ENCODE measurements at regions not wholly inside any gene's neighbourhood (a gene's known extent, or its start where the extent isn't known, plus 50 kb on each side); places are given as distances from the start of the nearest gene placed in this dataset.

DNA sequence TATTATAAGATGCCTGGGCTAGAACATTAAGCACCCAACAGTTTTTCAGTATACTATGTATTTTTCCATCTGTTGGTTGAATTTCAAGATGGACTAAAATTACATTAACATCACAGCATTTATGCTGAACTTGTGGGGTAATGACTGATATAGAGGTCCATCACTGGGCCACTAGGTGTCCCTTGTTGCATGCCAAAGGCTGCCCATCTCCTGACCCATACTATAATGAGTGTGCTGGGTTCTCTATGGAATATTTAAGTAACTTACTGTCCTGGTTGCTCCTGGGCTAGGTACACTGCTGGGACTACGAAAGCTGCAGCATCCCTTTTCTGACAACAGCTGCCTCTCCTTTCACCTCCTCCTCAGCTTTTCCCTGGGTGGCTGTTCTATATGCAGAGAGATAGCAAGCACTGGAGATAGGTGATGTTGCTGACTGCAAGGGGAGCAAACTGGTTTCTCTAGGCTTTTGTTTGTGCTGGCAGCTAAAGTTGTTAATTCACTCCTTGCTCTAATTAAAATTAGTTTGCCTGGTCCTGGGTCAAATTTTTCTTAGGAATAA lies 138.6 kb upstream of the TRHDE start:
- no peaks in the 10 kb centered on the region for H3K27me3 Mint-ChIP-seq
- no peak overlapping the region for H3K4me3 Mint-ChIP-seq
- H3K36me3 Mint-ChIP-seq: no peaks in the 10 kb centered on the region
- DNase-seq (no peak), ATAC-seq (ENCODE audit: low read depth) (no peak)
- no peaks in the 10 kb centered on the region for H3K4me1 Mint-ChIP-seq
- POLR2A ChIA-PET: no interaction called here
- H3K9me3 Mint-ChIP-seq: no peaks in the 10 kb centered on the region
- no peak overlapping the region for H3K27ac Mint-ChIP-seq

DNA sequence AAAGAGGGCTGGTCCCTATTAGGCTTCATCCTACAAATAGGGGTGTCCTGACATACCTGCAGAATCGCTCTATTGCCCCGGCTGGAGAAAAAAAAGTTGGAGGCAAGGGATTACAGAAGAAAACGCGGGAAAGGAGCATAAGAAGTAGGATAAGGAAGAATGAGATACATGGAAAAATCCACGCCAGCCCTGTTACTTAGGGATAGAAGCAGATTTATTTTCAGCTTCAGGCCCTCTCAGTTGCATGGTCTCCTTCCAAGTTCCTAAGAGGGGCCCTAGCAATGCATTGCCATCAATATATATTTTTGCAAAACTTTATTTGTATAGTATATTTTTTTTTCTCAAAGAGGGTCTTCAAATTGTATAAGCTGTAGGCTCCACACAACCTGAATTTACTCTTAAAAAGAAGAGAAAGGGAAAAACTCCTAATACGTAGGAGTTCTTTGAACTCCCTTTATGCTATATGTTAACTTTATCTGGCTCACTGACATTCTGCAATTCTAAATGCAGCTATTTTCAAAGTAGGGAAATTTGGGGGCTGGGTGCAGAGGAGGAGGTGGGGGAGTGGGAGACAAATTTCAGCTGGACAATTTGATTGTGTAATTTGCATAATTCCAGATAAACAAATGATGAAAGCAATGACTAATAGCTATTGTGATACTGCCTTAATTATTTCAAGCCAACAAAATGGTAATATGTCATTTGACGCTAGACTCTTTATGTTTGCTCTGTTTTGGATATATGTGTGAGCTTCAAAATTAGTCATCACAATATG lies 137.7 kb upstream of the TRHDE start:
- POLR2A ChIA-PET: no interaction called here

DNA sequence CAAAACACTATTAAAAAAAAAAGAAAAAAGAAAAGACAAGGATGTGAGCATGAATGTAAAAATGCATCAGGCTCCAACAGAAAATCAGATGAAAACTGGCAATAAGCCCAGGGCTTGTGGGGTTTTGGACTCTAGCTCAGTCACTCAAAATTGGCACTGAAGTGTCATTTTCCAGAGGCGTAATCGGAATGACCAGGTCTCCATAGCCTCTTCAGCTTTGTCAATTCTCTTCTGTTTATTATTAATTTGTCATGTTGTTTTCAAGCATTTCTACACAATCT lies 137.2 kb upstream of the TRHDE start:
- no peak for DNase-seq
- H3K27ac Mint-ChIP-seq: no peak overlapping the region
- no peak for ATAC-seq (ENCODE audit: low read depth)
- no peaks in the 10 kb centered on the region for H3K9me3 Mint-ChIP-seq
- H3K27me3 Mint-ChIP-seq: no peaks in the 10 kb centered on the region
- H3K4me3 Mint-ChIP-seq: no peak overlapping the region
- POLR2A ChIA-PET: no interaction called here
- H3K4me1 Mint-ChIP-seq: no peaks in the 10 kb centered on the region
- no peaks in the 10 kb centered on the region for H3K36me3 Mint-ChIP-seq

More for the DNA sequence above, 137.7 kb upstream of the TRHDE start:
- Mint-ChIP-seq H3K27ac (no peak overlapping the region), H3K27me3 (no peaks in the 10 kb centered on the region), H3K4me3 (no peak overlapping the region), H3K36me3 (no peaks in the 10 kb centered on the region), H3K4me1 (no peaks in the 10 kb centered on the region), H3K9me3 (no peaks in the 10 kb centered on the region)
- no peak for ATAC-seq (ENCODE audit: low read depth)
- no peak for DNase-seq

DNA sequence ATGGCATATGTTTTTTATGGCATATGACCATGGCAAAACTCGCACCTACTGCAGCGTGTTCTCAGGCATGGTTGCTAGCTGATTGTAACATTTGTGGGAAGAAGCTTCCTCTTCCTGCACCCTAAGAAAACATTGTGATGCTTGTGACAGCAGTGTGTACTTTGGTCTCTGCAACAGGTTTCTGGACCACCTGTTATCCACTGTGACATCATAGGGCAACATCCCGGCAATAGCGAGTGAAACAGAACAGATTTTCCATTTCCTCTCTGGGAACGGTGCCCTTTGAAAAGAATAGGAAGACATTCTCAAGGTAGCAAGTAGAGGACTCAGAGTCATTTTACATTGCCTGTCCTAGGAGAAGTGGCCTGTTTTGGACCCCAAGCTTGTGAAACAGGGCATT lies 135.4 kb upstream of the TRHDE start:
- Mint-ChIP-seq H3K27ac (no peak overlapping the region), H3K36me3 (no peaks in the 10 kb centered on the region)
- POLR2A ChIA-PET: no interaction called here

DNA sequence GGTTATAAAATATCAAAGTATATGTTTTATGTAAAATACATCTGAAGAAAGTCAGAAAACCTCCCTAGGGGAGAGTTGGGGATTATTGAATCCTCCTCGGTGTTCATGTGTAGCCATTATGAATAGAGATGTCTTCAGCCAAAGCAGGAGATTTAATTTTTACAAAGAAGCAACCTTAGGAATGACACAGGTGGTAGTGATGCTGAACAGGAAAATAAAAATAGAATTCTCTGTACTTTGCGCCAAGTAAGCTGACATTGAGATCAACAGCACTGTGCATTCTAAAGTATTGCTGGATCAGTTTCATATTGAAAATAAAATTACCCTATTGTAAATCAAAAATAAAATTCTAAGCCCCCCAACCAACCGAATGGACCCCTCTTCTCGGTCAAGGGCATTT lies 132.8 kb upstream of the TRHDE start:
- Mint-ChIP-seq H3K36me3 (no peaks in the 10 kb centered on the region), H3K4me3 (no peak overlapping the region), H3K4me1 (no peaks in the 10 kb centered on the region), H3K9me3 (no peaks in the 10 kb centered on the region), H3K27me3 (no peaks in the 10 kb centered on the region), H3K27ac (no peak overlapping the region)
- POLR2A ChIA-PET: no interaction called here
- ATAC-seq (ENCODE audit: low read depth) (no peak), DNase-seq (no peak)

More for the DNA sequence above, 135.4 kb upstream of the TRHDE start:
- Mint-ChIP-seq H3K4me1 (no peaks in the 10 kb centered on the region), H3K4me3 (no peak overlapping the region), H3K27me3 (no peaks in the 10 kb centered on the region), H3K9me3 (no peaks in the 10 kb centered on the region)
- DNase-seq (no peak), ATAC-seq (ENCODE audit: low read depth) (no peak)

DNA sequence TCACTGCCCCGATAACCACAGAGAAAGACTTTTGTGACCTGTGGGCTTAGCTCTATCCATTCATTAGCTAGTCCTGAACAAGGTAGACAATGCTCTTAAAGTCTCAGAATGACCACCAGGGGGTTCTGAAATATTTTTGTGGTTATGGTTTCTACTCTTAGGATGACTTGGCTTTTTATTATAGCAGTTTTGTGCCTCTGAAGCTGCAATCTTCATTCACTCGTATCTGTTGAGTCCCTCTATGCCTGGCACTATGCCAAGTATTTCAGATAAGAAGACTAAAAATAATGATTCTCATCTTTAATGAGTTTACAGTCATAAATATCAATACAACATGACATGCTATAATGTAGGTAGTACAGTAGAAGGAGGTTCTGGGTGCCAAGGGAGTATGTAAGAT lies 130.8 kb upstream of the TRHDE start:
- DNase-seq: no peak
- no peak for ATAC-seq (ENCODE audit: low read depth)
- Mint-ChIP-seq H3K9me3 (no peaks in the 10 kb centered on the region), H3K4me1 (no peaks in the 10 kb centered on the region), H3K4me3 (no peak overlapping the region), H3K27me3 (no peaks in the 10 kb centered on the region), H3K36me3 (no peaks in the 10 kb centered on the region), H3K27ac (no peak overlapping the region)
- POLR2A ChIA-PET: no interaction called here

DNA sequence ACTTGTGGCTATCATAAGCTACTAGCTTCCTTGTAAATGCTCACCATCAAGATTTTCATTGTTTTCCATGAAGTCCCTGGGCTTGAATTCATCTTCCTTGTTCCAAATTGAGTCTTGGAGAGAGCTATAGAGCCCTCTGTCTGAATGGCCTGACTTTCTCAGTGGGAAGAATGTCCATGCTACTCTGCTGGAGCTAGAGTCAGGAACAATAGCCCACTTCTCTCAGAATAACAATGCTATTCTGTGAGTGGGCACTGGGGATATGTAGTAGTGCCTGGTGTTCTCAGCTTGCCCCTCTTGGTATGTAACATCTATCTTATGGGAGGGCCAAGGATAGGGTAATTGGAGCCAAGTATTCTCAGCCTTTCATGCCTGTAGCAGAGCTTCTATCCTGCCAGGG lies 127.6 kb upstream of the TRHDE start:
- Mint-ChIP-seq H3K27ac (no peak overlapping the region), H3K9me3 (no peaks in the 10 kb centered on the region), H3K27me3 (no peaks in the 10 kb centered on the region), H3K36me3 (no peaks in the 10 kb centered on the region), H3K4me3 (no peak overlapping the region), H3K4me1 (no peaks in the 10 kb centered on the region)
- DNase-seq (no peak), ATAC-seq (ENCODE audit: low read depth) (no peak)
- POLR2A ChIA-PET: no interaction called here

DNA sequence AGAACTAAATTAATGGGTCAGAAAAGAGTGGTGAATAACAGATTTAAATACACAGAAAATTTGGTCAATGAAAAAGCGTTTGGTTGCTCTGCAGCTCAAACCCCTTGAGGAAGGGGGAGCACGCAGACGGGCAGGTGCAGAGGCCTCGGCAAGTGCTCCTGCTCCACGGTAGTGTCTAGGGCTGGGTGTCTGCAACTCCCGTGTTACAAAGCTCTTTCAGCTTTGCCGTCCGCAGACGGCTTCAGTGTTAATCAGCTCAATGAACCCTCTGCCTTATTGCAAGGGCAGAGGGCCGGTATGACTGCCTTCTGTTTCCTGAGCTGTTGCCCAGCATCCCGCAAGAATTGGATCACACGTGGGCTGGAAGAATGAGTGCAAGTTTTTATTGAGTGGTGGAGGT lies 125.7 kb upstream of the TRHDE start:
- no peaks in the 10 kb centered on the region for H3K9me3 Mint-ChIP-seq
- H3K4me3 Mint-ChIP-seq: no peak overlapping the region
- H3K27ac Mint-ChIP-seq: no peak overlapping the region
- ATAC-seq (ENCODE audit: low read depth): no peak
- POLR2A ChIA-PET: no interaction called here
- no peaks in the 10 kb centered on the region for H3K4me1 Mint-ChIP-seq
- no peak for DNase-seq
- no peaks in the 10 kb centered on the region for H3K27me3 Mint-ChIP-seq
- H3K36me3 Mint-ChIP-seq: no peaks in the 10 kb centered on the region

DNA sequence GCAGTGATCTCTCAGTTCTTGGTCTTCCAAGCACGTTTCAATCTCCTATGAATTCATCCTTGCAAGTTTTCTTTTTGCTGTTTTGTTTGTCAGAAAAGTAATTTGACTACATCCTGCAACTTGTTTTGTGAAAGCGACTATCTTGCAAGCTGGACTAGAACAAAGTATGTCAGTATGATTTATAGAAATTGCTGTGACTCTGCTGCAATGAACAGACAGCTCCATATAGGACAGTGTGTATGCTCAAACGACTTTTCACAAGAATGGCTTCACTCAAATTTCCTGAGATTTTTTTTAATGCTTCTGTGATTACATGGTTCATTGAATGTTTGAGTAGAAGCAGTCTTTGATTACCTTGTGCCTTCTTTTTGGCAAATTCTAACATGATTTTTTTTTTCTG lies 123.5 kb upstream of the TRHDE start:
- peaks cover 2% of the 10 kb centered on the region for H3K9me3 Mint-ChIP-seq
- H3K27me3 Mint-ChIP-seq: no peaks in the 10 kb centered on the region
- H3K4me3 Mint-ChIP-seq: no peak overlapping the region
- POLR2A ChIA-PET: no interaction called here
- H3K36me3 Mint-ChIP-seq: no peaks in the 10 kb centered on the region
- ATAC-seq (ENCODE audit: low read depth) (no peak), DNase-seq (no peak)
- no peaks in the 10 kb centered on the region for H3K4me1 Mint-ChIP-seq
- no peak overlapping the region for H3K27ac Mint-ChIP-seq

DNA sequence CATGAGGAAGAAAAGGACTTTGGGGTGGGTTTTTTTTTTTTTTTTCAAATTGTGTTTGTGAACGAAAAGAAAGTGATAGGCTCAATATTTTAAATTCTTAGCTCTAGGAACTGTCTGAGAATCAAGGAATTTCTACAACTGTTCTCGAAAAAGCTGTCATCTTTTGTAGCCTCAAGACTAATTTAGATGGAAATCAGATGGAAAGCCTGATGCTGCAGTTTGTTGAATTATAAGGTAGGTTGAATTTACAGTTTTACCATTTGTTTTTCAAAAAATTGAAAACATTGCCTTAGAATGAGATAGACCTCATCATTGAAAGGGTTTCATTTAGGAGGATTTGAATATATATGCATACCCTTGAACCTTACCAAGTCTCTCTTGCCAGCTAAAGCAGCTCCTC lies 109.3 kb upstream of the TRHDE start:
- no peak for DNase-seq
- no peaks in the 10 kb centered on the region for H3K4me1 Mint-ChIP-seq
- no peak overlapping the region for H3K27ac Mint-ChIP-seq
- no peaks in the 10 kb centered on the region for H3K36me3 Mint-ChIP-seq
- no peaks in the 10 kb centered on the region for H3K9me3 Mint-ChIP-seq
- H3K4me3 Mint-ChIP-seq: no peak overlapping the region
- no peak for ATAC-seq (ENCODE audit: low read depth)
- H3K27me3 Mint-ChIP-seq: no peaks in the 10 kb centered on the region
- POLR2A ChIA-PET: no interaction called here

DNA sequence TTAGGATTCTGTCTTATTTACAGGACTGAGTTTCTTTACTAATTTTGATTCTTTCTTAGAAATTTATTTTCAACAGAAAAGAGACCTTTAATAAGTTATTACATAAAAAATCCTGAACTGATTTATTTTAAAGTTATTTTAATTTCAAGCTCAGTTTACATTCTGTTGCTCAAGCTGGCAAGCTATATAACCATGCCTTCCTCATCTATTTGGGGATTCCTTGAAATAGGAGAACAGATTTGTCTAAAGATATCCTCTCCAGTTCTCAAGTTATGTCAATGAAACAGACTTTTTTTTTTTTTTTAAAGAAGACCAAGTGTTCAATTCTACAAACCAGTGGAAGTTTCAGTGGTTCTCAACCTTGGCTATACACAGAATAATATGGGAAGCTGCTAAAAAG lies 103.3 kb upstream of the TRHDE start:
- Mint-ChIP-seq H3K36me3 (no peaks in the 10 kb centered on the region), H3K27ac (no peak overlapping the region), H3K4me3 (no peak overlapping the region), H3K27me3 (no peaks in the 10 kb centered on the region), H3K4me1 (no peaks in the 10 kb centered on the region), H3K9me3 (no peaks in the 10 kb centered on the region)
- POLR2A ChIA-PET: interaction anchor here (0.7 kb wide), 1 partner anchor 564 kb away, joined by 5 read pairs; no protein-coding TSS in a partner anchor
- ATAC-seq (ENCODE audit: low read depth) (no peak), DNase-seq (no peak)

DNA sequence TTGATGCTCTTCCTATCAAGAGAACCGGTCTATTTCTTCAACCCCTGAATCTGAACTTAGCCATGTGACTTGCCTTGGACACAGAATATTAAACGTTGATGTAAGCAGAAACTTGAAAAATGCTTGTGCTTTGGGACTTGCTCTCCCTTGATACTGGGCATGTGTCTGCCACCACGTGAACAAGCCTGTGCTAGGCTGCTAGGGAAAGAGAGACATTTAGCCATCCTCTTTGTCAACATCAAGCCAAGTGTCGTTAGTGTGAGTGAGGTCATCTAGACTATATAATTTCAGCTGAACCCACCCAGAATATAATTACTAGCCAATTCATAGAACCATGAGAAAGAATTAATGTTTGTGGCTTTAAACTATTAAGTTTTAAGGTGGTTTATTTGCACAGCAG lies 98.2 kb upstream of the TRHDE start:
- POLR2A ChIA-PET: no interaction called here
- H3K4me3 Mint-ChIP-seq: no peak overlapping the region

DNA sequence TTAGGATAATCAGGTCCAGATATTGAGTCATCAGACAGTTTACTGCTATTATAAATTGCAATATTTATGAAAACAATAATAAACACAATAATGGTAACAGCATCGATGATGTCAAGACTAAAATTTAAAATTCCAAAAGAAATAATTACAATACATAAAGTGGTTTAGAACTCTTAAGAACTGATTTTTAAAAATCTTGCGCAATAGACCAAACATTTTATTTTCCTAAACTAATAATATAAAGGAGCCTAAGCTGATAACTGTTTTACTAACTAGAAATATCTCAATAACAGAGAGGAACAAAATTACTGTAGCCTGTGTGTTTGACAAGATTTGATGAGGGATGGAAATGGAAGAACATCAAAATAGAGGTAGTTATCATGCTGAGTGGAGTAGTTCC lies 93.9 kb upstream of the TRHDE start:
- Mint-ChIP-seq H3K27ac (no peak overlapping the region), H3K9me3 (no peaks in the 10 kb centered on the region), H3K4me1 (no peaks in the 10 kb centered on the region), H3K4me3 (no peak overlapping the region), H3K27me3 (no peaks in the 10 kb centered on the region), H3K36me3 (no peaks in the 10 kb centered on the region)
- DNase-seq: no peak
- POLR2A ChIA-PET: no interaction called here
- ATAC-seq (ENCODE audit: low read depth): no peak

More for the DNA sequence above, 98.2 kb upstream of the TRHDE start:
- Mint-ChIP-seq H3K27me3 (no peaks in the 10 kb centered on the region), H3K4me1 (no peaks in the 10 kb centered on the region), H3K36me3 (no peaks in the 10 kb centered on the region), H3K9me3 (no peaks in the 10 kb centered on the region), H3K27ac (no peak overlapping the region)
- DNase-seq: no peak
- no peak for ATAC-seq (ENCODE audit: low read depth)

DNA sequence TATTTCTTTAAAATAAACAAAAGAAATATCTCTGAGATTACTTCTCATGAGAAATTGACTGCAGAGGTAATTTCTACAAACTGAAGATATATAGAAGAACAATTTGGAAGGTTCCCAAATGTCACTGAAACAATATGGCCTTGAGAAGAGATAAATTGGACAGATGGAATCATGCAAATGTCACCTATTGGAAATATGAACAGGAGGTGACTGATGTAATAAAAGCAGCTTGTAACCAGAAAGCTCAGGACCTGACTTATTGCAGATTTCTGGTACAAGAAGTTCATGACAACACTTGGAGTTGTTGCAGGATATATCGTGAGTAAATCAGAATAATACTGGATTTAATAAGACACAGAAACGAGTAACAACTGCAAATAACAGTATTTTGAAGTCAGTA lies 93.3 kb upstream of the TRHDE start:
- ATAC-seq (ENCODE audit: low read depth): no peak
- no peak for DNase-seq
- no peaks in the 10 kb centered on the region for H3K4me1 Mint-ChIP-seq
- no peaks in the 10 kb centered on the region for H3K36me3 Mint-ChIP-seq
- no peak overlapping the region for H3K4me3 Mint-ChIP-seq
- H3K9me3 Mint-ChIP-seq: no peaks in the 10 kb centered on the region
- H3K27me3 Mint-ChIP-seq: no peaks in the 10 kb centered on the region
- POLR2A ChIA-PET: no interaction called here
- no peak overlapping the region for H3K27ac Mint-ChIP-seq

DNA sequence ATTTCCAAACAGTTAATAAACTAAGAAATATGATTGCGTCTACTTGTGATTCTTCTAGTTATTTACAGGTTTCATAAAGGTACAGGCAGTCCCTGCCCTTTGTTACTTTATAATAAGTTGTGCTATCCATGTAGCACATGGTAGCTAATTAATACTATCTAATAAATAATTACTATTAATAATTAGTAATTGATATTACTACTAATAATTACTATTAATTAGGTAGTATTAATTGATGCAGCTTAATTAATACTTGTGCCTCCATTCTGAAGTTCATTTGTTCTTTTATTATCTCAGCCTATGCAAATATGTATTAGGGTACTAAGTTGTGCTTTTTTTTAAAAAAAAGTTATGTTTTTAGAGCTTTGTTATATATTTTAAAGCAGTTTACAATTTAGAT lies 92.3 kb upstream of the TRHDE start:
- no peak for ATAC-seq (ENCODE audit: low read depth)
- no peaks in the 10 kb centered on the region for H3K36me3 Mint-ChIP-seq
- no peak overlapping the region for H3K27ac Mint-ChIP-seq
- no peaks in the 10 kb centered on the region for H3K9me3 Mint-ChIP-seq
- POLR2A ChIA-PET: no interaction called here
- H3K4me1 Mint-ChIP-seq: no peaks in the 10 kb centered on the region
- no peaks in the 10 kb centered on the region for H3K27me3 Mint-ChIP-seq
- no peak overlapping the region for H3K4me3 Mint-ChIP-seq
- DNase-seq: no peak
